ENCODE measurements at regions not wholly inside any gene's neighbourhood (a gene's known extent, or its start where the extent isn't known, plus 50 kb on each side); places are given as distances from the start of the nearest gene placed in this dataset.

GRCh38 chr10:107415446-107415845 is 250.9 kb upstream of the SORCS1 start:
- DNase-seq (ENCODE audit: low spot score): no peak

GRCh38 chr10:107413971-107414370 is 249.5 kb upstream of the SORCS1 start:
- DNase-seq (ENCODE audit: low spot score): no peak

- peak; percentile 31 for DNase-seq (ENCODE audit: low spot score)
These were observed 245.0 kb upstream of the SORCS1 start for GRCh38 chr10:107409522-107409921.

GRCh38 chr10:107398115-107398514 is 233.6 kb upstream of the SORCS1 start:
- DNase-seq (ENCODE audit: low spot score): no peak

GRCh38 chr10:107391901-107392300 is 227.4 kb upstream of the SORCS1 start:
- DNase-seq (ENCODE audit: low spot score): no peak

- DNase-seq (ENCODE audit: low spot score): no peak
These were observed 226.1 kb upstream of the SORCS1 start for GRCh38 chr10:107390563-107390962.

- DNase-seq (ENCODE audit: low spot score): no peak
These were observed 218.9 kb upstream of the SORCS1 start for GRCh38 chr10:107383357-107383756.

GRCh38 chr10:107379601-107380000 is 215.1 kb upstream of the SORCS1 start:
- DNase-seq (ENCODE audit: low spot score): no peak

- no peak for DNase-seq (ENCODE audit: low spot score)
These were observed 207.3 kb upstream of the SORCS1 start for GRCh38 chr10:107371801-107372200.

GRCh38 chr10:107364872-107365271 is 200.4 kb upstream of the SORCS1 start:
- no peak for DNase-seq (ENCODE audit: low spot score)

- DNase-seq (ENCODE audit: low spot score): no peak
These were observed 197.8 kb upstream of the SORCS1 start for GRCh38 chr10:107362306-107362705.

GRCh38 chr10:107357033-107357432 is 192.5 kb upstream of the SORCS1 start:
- no peak for DNase-seq (ENCODE audit: low spot score)

GRCh38 chr10:107356396-107356795 is 191.9 kb upstream of the SORCS1 start:
- DNase-seq (ENCODE audit: low spot score): no peak

- no peak for DNase-seq (ENCODE audit: low spot score)
These were observed 178.2 kb upstream of the SORCS1 start for GRCh38 chr10:107342711-107343110.

GRCh38 chr10:107341281-107341680 is 176.8 kb upstream of the SORCS1 start:
- no peak for DNase-seq (ENCODE audit: low spot score)

- peak; percentile 4 for DNase-seq (ENCODE audit: low spot score)
These were observed 175.8 kb upstream of the SORCS1 start for GRCh38 chr10:107340326-107340725.

- DNase-seq (ENCODE audit: low spot score): no peak
These were observed 171.6 kb upstream of the SORCS1 start for GRCh38 chr10:107336061-107336460.

- DNase-seq (ENCODE audit: low spot score): no peak
These were observed 153.1 kb upstream of the SORCS1 start for GRCh38 chr10:107317592-107317991.

GRCh38 chr10:107303203-107303602 is 138.7 kb upstream of the SORCS1 start:
- no peak for DNase-seq (ENCODE audit: low spot score)

- DNase-seq (ENCODE audit: low spot score): no peak
These were observed 135.1 kb upstream of the SORCS1 start for GRCh38 chr10:107299606-107300005.

- no peak for DNase-seq (ENCODE audit: low spot score)
These were observed 119.7 kb upstream of the SORCS1 start for GRCh38 chr10:107284187-107284586.

- DNase-seq (ENCODE audit: low spot score): no peak
These were observed 115.8 kb upstream of the SORCS1 start for GRCh38 chr10:107280293-107280692.

- no peak for DNase-seq (ENCODE audit: low spot score)
These were observed 113.1 kb upstream of the SORCS1 start for GRCh38 chr10:107277591-107277990.

- DNase-seq (ENCODE audit: low spot score): no peak
These were observed 111.3 kb upstream of the SORCS1 start for GRCh38 chr10:107275806-107276205.

- DNase-seq (ENCODE audit: low spot score): no peak
These were observed 105.1 kb upstream of the SORCS1 start for GRCh38 chr10:107269626-107270025.
